Sigmoid colon (tissue), 6 donors: ENCODE measurements at regions not wholly inside any gene's neighbourhood (a gene's known extent, or its start where the extent isn't known, plus 50 kb on each side); places are given as distances from the start of the nearest gene placed in this dataset.

ENCODE experiments used
- DNase-seq: peaks from one replicate; pipeline ENCODE4 v3.0.0-alpha.2; 2019
- H3K27ac ChIP-seq, 4 donors: fragments of 200-600 bp; sonication (generic); one replicate each; pipeline ENCODE4 v1.5.1; 2016 to 2019; ENCODE audit warnings: mild to moderate bottlenecking in 1 of 4
- H3K27me3 ChIP-seq, 3 donors: fragments of 200-600 bp; sonication (generic); one replicate each; pipeline ENCODE4 v1.5.1; 2019; ENCODE audit warnings: mild to moderate bottlenecking in 1 of 3
- H3K36me3 ChIP-seq, 4 donors: fragments of 200-600 bp; sonication (generic); one replicate each; pipeline ENCODE4 v1.5.1; 2016 to 2019
- H3K4me1 ChIP-seq, 4 donors: fragments of 200-600 bp; sonication (generic); one replicate each; pipeline ENCODE4 v1.5.1; 2017 to 2019
- H3K4me3 ChIP-seq, 4 donors: fragments of 200-600 bp; sonication (generic); one replicate each; pipeline ENCODE4 v1.5.1; 2017 to 2019; ENCODE audit warnings: mild to moderate bottlenecking in 2 of 4, moderate library complexity in 1 of 4
- H3K9me3 ChIP-seq, 4 donors: fragments of 200-600 bp in 3 of 4; sonication (generic) in 3 of 4; one replicate each; pipeline versions ENCODE4 v1.5.1 to v1.6.1; 2013 to 2019
- CTCF ChIP-seq, 4 experiments: fragments of 450-650 bp in 3 of 4; fragments of 200-600 bp in 1 of 4; IDR thresholded peaks; one replicate each; pipeline ENCODE4 v1.5.1; 2016 to 2019; ENCODE audit warnings: antibody characterized with exemption in 4 of 4, mild to moderate bottlenecking in 3 of 4, moderate library complexity in 2 of 4
- EP300 ChIP-seq, 4 donors: sonication (generic); formaldehyde crosslinking; IDR thresholded peaks; one replicate each; pipeline ENCODE4 v1.6.1; 2017; ENCODE audit warnings: antibody characterized with exemption in 4 of 4
- POLR2A ChIP-seq, 2 donors: fragments of 450-650 bp; IDR thresholded peaks; one replicate each; pipeline ENCODE4 v1.6.1; 2016; ENCODE audit warnings: antibody characterized with exemption in 2 of 2, mild to moderate bottlenecking in 2 of 2, moderate library complexity in 2 of 2
- POLR2AphosphoS5 ChIP-seq, 4 donors: sonication (generic); formaldehyde crosslinking; IDR thresholded peaks; one replicate each; pipeline ENCODE4 v1.6.1; 2017; ENCODE audit warnings: antibody characterized with exemption in 4 of 4
- WGBS, 2 donors: extraction: QIAGEN DNeasy Blood & Tissue Kit; methylation state at CpG; one replicate each; pipeline ENCODE4 v1.1.7; 2013; 5-methylcytosine and 5-hydroxymethylcytosine counted together
- intact Hi-C: fragments of 100-400 bp; cut with DNase I; formaldehyde crosslinking; loops from one replicate; pipeline ENCODE4 v1.15.1; 2023
- donor health status: healthy with polysubstance abuse.
- donor health status: healthy.

GRCh38 chr1:164058198-164058597, 500.8 kb upstream of the PBX1 start:
- H3K27me3 ChIP-seq = no peaks in the 10 kb centered on the region
- DNase-seq = no peak
- H3K27ac ChIP-seq = no peak overlapping the region
- intact Hi-C loops = no loop called here
- H3K9me3 ChIP-seq = no peaks in the 10 kb centered on the region
- 16 to 46% methylated on average over 4 of the region's 4 CpGs for WGBS, 2 donors
- H3K36me3 ChIP-seq = no peaks in the 10 kb centered on the region
- H3K4me3 ChIP-seq = no peak overlapping the region
- TF ChIP-seq EP300 (IDR thresholded peaks at IDR 0.05) (no peak), POLR2AphosphoS5 (IDR thresholded peaks at IDR 0.05) (no peak), CTCF (IDR thresholded peaks at IDR 0.05) (no peak), POLR2A (IDR thresholded peaks at IDR 0.05) (no peak)
- H3K4me1 ChIP-seq = no peaks in the 10 kb centered on the region

- Histone ChIP-seq H3K4me1 (no peaks in the 10 kb centered on the region), H3K27ac (no peak overlapping the region), H3K36me3 (no peaks in the 10 kb centered on the region), H3K27me3 (no peaks in the 10 kb centered on the region), H3K9me3 (no peaks in the 10 kb centered on the region), H3K4me3 (no peak overlapping the region)
- 53 to 55% methylated on average over 3 of the region's 3 CpGs for WGBS, 2 donors
- intact Hi-C loops = no loop called here
- TF ChIP-seq POLR2A (IDR thresholded peaks at IDR 0.05) (no peak), POLR2AphosphoS5 (IDR thresholded peaks at IDR 0.05) (no peak), CTCF (IDR thresholded peaks at IDR 0.05) (no peak), EP300 (IDR thresholded peaks at IDR 0.05) (no peak)
- no peak for DNase-seq
Measured at GRCh38 chr1:164061528-164061927, 497.5 kb upstream of the PBX1 start.

- H3K4me1 ChIP-seq = no peaks in the 10 kb centered on the region
- intact Hi-C loops = no loop called here
- H3K36me3 ChIP-seq = no peaks in the 10 kb centered on the region
- H3K9me3 ChIP-seq = no peaks in the 10 kb centered on the region
- H3K27ac ChIP-seq = no peak overlapping the region
- no peak for TF ChIP-seq CTCF (IDR thresholded peaks at IDR 0.05)
- no peak for TF ChIP-seq EP300 (IDR thresholded peaks at IDR 0.05)
- TF ChIP-seq POLR2A (IDR thresholded peaks at IDR 0.05) = no peak
- TF ChIP-seq POLR2AphosphoS5 (IDR thresholded peaks at IDR 0.05) = no peak
- H3K27me3 ChIP-seq = no peaks in the 10 kb centered on the region
- H3K4me3 ChIP-seq = no peak overlapping the region
- WGBS, 2 donors = 43 to 67% methylated on average over 2 of the region's 2 CpGs
- no peak for DNase-seq
Measured at GRCh38 chr1:164064501-164064900, 494.5 kb upstream of the PBX1 start.

GRCh38 chr1:164071288-164071687, 487.7 kb upstream of the PBX1 start:
- H3K4me1 ChIP-seq = no peaks in the 10 kb centered on the region
- TF ChIP-seq CTCF (IDR thresholded peaks at IDR 0.05) = no peak
- TF ChIP-seq EP300 (IDR thresholded peaks at IDR 0.05) = no peak
- TF ChIP-seq POLR2A (IDR thresholded peaks at IDR 0.05) = no peak
- no peak for TF ChIP-seq POLR2AphosphoS5 (IDR thresholded peaks at IDR 0.05)
- H3K27me3 ChIP-seq = no peaks in the 10 kb centered on the region
- H3K4me3 ChIP-seq = no peak overlapping the region
- peaks cover 0 to 12% (median 5%) of the 10 kb centered on the region in 4 donors for H3K9me3 ChIP-seq
- no peaks in the 10 kb centered on the region for H3K36me3 ChIP-seq
- intact Hi-C loops = no loop called here
- DNase-seq = no peak
- WGBS, 2 donors = 88 to 92% methylated on average over 2 of the region's 2 CpGs
- H3K27ac ChIP-seq = no peak overlapping the region

- Histone ChIP-seq H3K27me3 (no peaks in the 10 kb centered on the region), H3K36me3 (no peaks in the 10 kb centered on the region), H3K4me1 (no peaks in the 10 kb centered on the region), H3K4me3 (no peak overlapping the region), H3K27ac (no peak overlapping the region), H3K9me3 (no peaks in the 10 kb centered on the region)
- intact Hi-C loops = no loop called here
- DNase-seq = no peak
- TF ChIP-seq POLR2AphosphoS5 (IDR thresholded peaks at IDR 0.05) (no peak), CTCF (IDR thresholded peaks at IDR 0.05) (no peak), EP300 (IDR thresholded peaks at IDR 0.05) (no peak)
Measured at GRCh38 chr1:164086832-164087231, 472.2 kb upstream of the PBX1 start.
